A549 (cell line): ENCODE measurements at regions not wholly inside any gene's neighbourhood (a gene's known extent, or its start where the extent isn't known, plus 50 kb on each side); places are given as distances from the start of the nearest gene placed in this dataset.

Experiments used
- CBX2 ChIP-seq: fragments of 200-600 bp; sonication (generic); IDR thresholded peaks from 2 replicates; pipeline ENCODE4 v1.6.1; 2016; ENCODE audit warnings: low read depth, mild to moderate bottlenecking, borderline replicate concordance
- CBX8 ChIP-seq: fragments of 200-600 bp; sonication (generic); IDR thresholded peaks from 2 replicates; pipeline ENCODE4 v1.6.1; 2016
- CEBPB ChIP-seq, 2 experiments: fragments of >200 bp in 1 of 2; sonication (Bioruptor Twin) in 1 of 2; formaldehyde crosslinking in 1 of 2; IDR thresholded peaks; 2 replicates each; pipeline ENCODE4 v1.6.1; 2012 to 2016
- E2F6 ChIP-seq: IDR thresholded peaks from 2 replicates; pipeline ENCODE4 v1.6.1; 2012; ENCODE audit warnings: low read depth, borderline replicate concordance
- EP300 ChIP-seq, 2 experiments: fragments of >200 bp; sonication (Bioruptor Twin); formaldehyde crosslinking; IDR thresholded peaks; 2 replicates in 1 of 2; 3 replicates in 1 of 2; pipeline ENCODE4 v1.6.1; 2016 to 2017
- HOXA7 ChIP-seq: fragments of 250-450 bp; sonication (Bioruptor Pico); IDR thresholded peaks from 2 replicates; pipeline ENCODE4 v1.5.0; 2020; ENCODE audit warnings: mild to moderate bottlenecking, moderate library complexity
- HOXB13 ChIP-seq: fragments of 250-450 bp; sonication (Bioruptor Pico); IDR thresholded peaks from 2 replicates; pipeline ENCODE4 v1.5.0; 2020; ENCODE audit warnings: low read depth, mild to moderate bottlenecking, moderate library complexity
- POLR2A ChIP-seq: IDR thresholded peaks from 2 replicates; pipeline ENCODE4 v1.6.1; 2012; ENCODE audit warnings: mild to moderate bottlenecking, low read length
- POLR2AphosphoS2 ChIP-seq: conservative IDR thresholded peaks from 2 replicates; pipeline ENCODE4 v1.6.1; 2012; ENCODE audit warnings: low read length, improper control_type of control experiment, inconsistent platforms
- RAD21 ChIP-seq, 2 experiments: fragments of >200 bp in 1 of 2; sonication (Bioruptor Twin) in 1 of 2; formaldehyde crosslinking in 1 of 2; IDR thresholded peaks in 1 of 2; conservative IDR thresholded peaks in 1 of 2; 2 replicates in 1 of 2; 3 replicates in 1 of 2; pipeline ENCODE4 v1.6.1; 2012 to 2018; ENCODE audit warnings: inconsistent platforms in 1 of 2
- TF ChIP-seq, protein P1 (sequence below): fragments of >200 bp; sonication (Bioruptor Twin); formaldehyde crosslinking; IDR thresholded peaks from 3 replicates; pipeline ENCODE4 v1.5.1; 2016
- TF ChIP-seq, protein P2 (sequence below): IDR thresholded peaks from 2 replicates; pipeline ENCODE4 v1.6.1; 2012

GRCh38 chr4:104146048-104146447 is 348.6 kb downstream of the CXXC4 start:
- TF ChIP-seq, protein P1, sequence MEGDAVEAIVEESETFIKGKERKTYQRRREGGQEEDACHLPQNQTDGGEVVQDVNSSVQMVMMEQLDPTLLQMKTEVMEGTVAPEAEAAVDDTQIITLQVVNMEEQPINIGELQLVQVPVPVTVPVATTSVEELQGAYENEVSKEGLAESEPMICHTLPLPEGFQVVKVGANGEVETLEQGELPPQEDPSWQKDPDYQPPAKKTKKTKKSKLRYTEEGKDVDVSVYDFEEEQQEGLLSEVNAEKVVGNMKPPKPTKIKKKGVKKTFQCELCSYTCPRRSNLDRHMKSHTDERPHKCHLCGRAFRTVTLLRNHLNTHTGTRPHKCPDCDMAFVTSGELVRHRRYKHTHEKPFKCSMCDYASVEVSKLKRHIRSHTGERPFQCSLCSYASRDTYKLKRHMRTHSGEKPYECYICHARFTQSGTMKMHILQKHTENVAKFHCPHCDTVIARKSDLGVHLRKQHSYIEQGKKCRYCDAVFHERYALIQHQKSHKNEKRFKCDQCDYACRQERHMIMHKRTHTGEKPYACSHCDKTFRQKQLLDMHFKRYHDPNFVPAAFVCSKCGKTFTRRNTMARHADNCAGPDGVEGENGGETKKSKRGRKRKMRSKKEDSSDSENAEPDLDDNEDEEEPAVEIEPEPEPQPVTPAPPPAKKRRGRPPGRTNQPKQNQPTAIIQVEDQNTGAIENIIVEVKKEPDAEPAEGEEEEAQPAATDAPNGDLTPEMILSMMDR: no peak
- TF ChIP-seq CEBPB (IDR thresholded peaks at IDR 0.05) (no peak), E2F6 (no peak), CBX2 (no peak), CBX8 (no peak), HOXA7 (no peak), POLR2A (no peak), HOXB13 (CRISPR knock-in tag) (no peak), EP300 (IDR thresholded peaks at IDR 0.05) (no peak), RAD21 (conservative IDR thresholded peaks at IDR 0.05 in 1 of 2, IDR thresholded peaks at IDR 0.05 in 1 of 2) (no peak), POLR2AphosphoS2 (no peak)
- TF ChIP-seq, protein P2, sequence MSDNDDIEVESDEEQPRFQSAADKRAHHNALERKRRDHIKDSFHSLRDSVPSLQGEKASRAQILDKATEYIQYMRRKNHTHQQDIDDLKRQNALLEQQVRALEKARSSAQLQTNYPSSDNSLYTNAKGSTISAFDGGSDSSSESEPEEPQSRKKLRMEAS: no peak
